SH-SY5Y (cell line): ENCODE measurements at regions not wholly inside any gene's neighbourhood (a gene's known extent, or its start where the extent isn't known, plus 50 kb on each side); places are given as distances from the start of the nearest gene placed in this dataset.

Experiments
- GATA2 ChIP-seq: IDR thresholded peaks from 2 replicates; pipeline ENCODE4 v1.6.1; 2011; ENCODE audit warnings: mild to moderate bottlenecking, low read depth, low read length
- GATA3 ChIP-seq: IDR thresholded peaks from 2 replicates; pipeline ENCODE4 v1.6.1; 2011; ENCODE audit warnings: low read depth, mild to moderate bottlenecking, low read length, moderate library complexity

DNA sequence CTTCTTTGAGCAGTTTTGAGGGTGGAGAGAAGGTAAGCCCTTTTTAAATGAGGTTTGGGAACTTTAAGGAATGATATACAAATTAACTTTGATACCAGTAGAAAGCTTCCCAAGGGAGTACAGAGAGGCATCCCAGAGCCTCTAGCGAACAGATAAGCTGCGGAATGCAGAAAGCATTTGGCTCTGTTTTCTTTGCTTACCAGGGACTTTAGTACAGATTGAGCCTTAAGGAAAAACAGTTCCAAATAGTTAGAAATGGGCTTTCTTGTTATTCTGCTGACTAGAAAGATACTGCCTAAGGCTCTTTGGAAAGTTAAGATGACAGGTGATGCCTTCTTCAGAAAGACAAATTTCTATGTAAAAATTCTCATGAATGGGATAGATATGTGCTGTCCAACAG lies 261.7 kb upstream of the FOXN3 start:
- TF ChIP-seq GATA3 (no peak), GATA2 (no peak)
